ENCODE measurements at regions not wholly inside any gene's neighbourhood (a gene's known extent, or its start where the extent isn't known, plus 50 kb on each side); places are given as distances from the start of the nearest gene placed in this dataset.

DNA sequence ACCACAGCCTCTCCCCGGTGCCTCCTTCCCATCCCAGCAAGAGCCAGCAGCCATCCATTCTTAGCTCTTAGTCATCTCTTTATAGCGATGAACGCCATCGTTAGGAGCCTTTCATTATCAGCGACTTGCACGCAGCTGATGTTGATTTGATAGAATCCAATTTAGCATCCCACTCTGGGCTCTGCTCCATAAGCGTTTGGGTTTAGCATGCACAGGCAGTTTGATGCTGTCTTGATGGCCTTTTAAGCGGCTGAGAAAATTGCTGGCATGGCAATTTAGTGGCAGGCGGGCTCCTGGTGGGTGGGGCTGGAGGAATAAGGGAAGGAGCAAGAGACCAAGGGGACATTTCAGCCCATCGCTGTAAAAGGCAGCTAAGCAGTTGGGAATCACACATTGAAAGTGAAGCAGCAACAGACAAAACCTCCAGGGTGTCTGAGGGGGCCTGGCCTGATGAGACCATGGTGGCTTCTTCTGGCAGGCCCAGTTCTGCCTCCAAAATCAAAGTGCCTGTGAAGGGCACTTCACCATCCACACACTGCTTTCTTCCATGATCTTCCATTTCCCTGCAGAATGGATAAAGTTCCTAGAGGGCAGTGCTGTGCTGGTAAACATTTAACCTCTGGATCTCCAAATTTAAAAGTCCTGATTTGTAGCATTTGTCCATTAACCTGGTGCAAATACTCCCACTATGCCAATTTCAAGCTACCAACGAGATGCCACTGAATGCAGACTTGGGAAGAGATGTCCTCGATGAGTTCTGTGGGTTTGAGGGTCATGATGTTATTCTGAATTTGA is 107.8 kb upstream of the PLXNA4 start:
- TF ChIP-seq, protein P1, sequence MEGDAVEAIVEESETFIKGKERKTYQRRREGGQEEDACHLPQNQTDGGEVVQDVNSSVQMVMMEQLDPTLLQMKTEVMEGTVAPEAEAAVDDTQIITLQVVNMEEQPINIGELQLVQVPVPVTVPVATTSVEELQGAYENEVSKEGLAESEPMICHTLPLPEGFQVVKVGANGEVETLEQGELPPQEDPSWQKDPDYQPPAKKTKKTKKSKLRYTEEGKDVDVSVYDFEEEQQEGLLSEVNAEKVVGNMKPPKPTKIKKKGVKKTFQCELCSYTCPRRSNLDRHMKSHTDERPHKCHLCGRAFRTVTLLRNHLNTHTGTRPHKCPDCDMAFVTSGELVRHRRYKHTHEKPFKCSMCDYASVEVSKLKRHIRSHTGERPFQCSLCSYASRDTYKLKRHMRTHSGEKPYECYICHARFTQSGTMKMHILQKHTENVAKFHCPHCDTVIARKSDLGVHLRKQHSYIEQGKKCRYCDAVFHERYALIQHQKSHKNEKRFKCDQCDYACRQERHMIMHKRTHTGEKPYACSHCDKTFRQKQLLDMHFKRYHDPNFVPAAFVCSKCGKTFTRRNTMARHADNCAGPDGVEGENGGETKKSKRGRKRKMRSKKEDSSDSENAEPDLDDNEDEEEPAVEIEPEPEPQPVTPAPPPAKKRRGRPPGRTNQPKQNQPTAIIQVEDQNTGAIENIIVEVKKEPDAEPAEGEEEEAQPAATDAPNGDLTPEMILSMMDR (conservative IDR thresholded peaks at IDR 0.05; ENCODE audit: low read depth in 2 of 2) = peak; percentile 36 to 50
- TF ChIP-seq POLR2AphosphoS5 (IDR thresholded peaks at IDR 0.05; ENCODE audit: low read depth) = no peak
- TF ChIP-seq, protein P2, sequence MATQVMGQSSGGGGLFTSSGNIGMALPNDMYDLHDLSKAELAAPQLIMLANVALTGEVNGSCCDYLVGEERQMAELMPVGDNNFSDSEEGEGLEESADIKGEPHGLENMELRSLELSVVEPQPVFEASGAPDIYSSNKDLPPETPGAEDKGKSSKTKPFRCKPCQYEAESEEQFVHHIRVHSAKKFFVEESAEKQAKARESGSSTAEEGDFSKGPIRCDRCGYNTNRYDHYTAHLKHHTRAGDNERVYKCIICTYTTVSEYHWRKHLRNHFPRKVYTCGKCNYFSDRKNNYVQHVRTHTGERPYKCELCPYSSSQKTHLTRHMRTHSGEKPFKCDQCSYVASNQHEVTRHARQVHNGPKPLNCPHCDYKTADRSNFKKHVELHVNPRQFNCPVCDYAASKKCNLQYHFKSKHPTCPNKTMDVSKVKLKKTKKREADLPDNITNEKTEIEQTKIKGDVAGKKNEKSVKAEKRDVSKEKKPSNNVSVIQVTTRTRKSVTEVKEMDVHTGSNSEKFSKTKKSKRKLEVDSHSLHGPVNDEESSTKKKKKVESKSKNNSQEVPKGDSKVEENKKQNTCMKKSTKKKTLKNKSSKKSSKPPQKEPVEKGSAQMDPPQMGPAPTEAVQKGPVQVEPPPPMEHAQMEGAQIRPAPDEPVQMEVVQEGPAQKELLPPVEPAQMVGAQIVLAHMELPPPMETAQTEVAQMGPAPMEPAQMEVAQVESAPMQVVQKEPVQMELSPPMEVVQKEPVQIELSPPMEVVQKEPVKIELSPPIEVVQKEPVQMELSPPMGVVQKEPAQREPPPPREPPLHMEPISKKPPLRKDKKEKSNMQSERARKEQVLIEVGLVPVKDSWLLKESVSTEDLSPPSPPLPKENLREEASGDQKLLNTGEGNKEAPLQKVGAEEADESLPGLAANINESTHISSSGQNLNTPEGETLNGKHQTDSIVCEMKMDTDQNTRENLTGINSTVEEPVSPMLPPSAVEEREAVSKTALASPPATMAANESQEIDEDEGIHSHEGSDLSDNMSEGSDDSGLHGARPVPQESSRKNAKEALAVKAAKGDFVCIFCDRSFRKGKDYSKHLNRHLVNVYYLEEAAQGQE (IDR thresholded peaks at IDR 0.05; ENCODE audit: unreplicated experiment) = no peak
- TF ChIP-seq, protein P3, sequence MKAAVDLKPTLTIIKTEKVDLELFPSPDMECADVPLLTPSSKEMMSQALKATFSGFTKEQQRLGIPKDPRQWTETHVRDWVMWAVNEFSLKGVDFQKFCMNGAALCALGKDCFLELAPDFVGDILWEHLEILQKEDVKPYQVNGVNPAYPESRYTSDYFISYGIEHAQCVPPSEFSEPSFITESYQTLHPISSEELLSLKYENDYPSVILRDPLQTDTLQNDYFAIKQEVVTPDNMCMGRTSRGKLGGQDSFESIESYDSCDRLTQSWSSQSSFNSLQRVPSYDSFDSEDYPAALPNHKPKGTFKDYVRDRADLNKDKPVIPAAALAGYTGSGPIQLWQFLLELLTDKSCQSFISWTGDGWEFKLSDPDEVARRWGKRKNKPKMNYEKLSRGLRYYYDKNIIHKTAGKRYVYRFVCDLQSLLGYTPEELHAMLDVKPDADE (IDR thresholded peaks at IDR 0.05) = no peak
- no peak for TF ChIP-seq EZH2 (IDR thresholded peaks at IDR 0.05; ENCODE audit: low read depth, unreplicated experiment)
- TF ChIP-seq EZH2phosphoT487 (IDR thresholded peaks at IDR 0.05; ENCODE audit: unreplicated experiment) = no peak

Data from GM23338 (cell line).